Neutrophil (primary cell): ENCODE measurements at regions not wholly inside any gene's neighbourhood (a gene's known extent, or its start where the extent isn't known, plus 50 kb on each side); places are given as distances from the start of the nearest gene placed in this dataset.

Source experiments
- H3K27ac ChIP-seq: fragments of 200-600 bp; sonication (generic); 2 replicates; pipeline ENCODE4 v1.5.1; 2016; ENCODE audit warnings: mild to moderate bottlenecking, moderate library complexity
- H3K27me3 ChIP-seq: fragments of 200-600 bp; sonication (generic); 2 replicates; pipeline ENCODE4 v1.6.0; 2016; ENCODE audit warnings: mild to moderate bottlenecking
- H3K36me3 ChIP-seq: fragments of 200-600 bp; sonication (generic); 2 replicates; pipeline ENCODE4 v1.5.1; 2017
- H3K4me1 ChIP-seq, 2 experiments: fragments of 200-600 bp in 1 of 2; sonication (generic) in 1 of 2; 1 replicate in 1 of 2; 2 replicates in 1 of 2; pipeline versions ENCODE4 v1.5.1 to v1.6.1; 2013 to 2016; ENCODE audit warnings: low read depth in 1 of 2, low read length in 1 of 2, mild to moderate bottlenecking in 1 of 2, moderate library complexity in 1 of 2; ENCODE audit not compliant: control insufficient read depth in 1 of 2, insufficient read depth in 1 of 2
- H3K4me3 ChIP-seq, 2 experiments: fragments of 200-600 bp in 1 of 2; sonication (generic) in 1 of 2; 1 replicate in 1 of 2; 2 replicates in 1 of 2; pipeline ENCODE4 v1.5.1; 2013 to 2016; ENCODE audit warnings: low read depth in 1 of 2, low read length in 1 of 2, mild to moderate bottlenecking in 1 of 2, moderate library complexity in 1 of 2
- H3K9me3 ChIP-seq: fragments of 200-600 bp; sonication (generic); 2 replicates; pipeline ENCODE4 v1.5.1; 2016
- CTCF ChIP-seq: fragments of 200-600 bp; sonication (generic); IDR thresholded peaks from 2 replicates; pipeline ENCODE4 v1.5.1; 2016; ENCODE audit warnings: antibody characterized with exemption

GRCh38 chr21:27062443-27062842 is 95.6 kb upstream of the ADAMTS5 start:
- Histone ChIP-seq H3K4me3 (no peak overlapping the region), H3K27me3 (no peaks in the 10 kb centered on the region), H3K9me3 (no peaks in the 10 kb centered on the region), H3K36me3 (no peaks in the 10 kb centered on the region), H3K4me1 (no peaks in the 10 kb centered on the region), H3K27ac (no peak overlapping the region)
- TF ChIP-seq CTCF = no peak

GRCh38 chr21:27061770-27062169 is 94.9 kb upstream of the ADAMTS5 start:
- TF ChIP-seq CTCF = no peak

GRCh38 chr21:27060190-27060589 is 93.3 kb upstream of the ADAMTS5 start:
- no peak overlapping the region for H3K27ac ChIP-seq
- no peaks in the 10 kb centered on the region for H3K27me3 ChIP-seq
- no peaks in the 10 kb centered on the region for H3K9me3 ChIP-seq
- H3K4me1 ChIP-seq = no peaks in the 10 kb centered on the region
- no peak overlapping the region for H3K4me3 ChIP-seq
- no peak for TF ChIP-seq CTCF
- no peaks in the 10 kb centered on the region for H3K36me3 ChIP-seq

More at GRCh38 chr21:27061770-27062169, 94.9 kb upstream of the ADAMTS5 start:
- no peak overlapping the region for H3K27ac ChIP-seq
- no peaks in the 10 kb centered on the region for H3K4me1 ChIP-seq
- no peaks in the 10 kb centered on the region for H3K36me3 ChIP-seq
- H3K4me3 ChIP-seq = no peak overlapping the region
- H3K9me3 ChIP-seq = no peaks in the 10 kb centered on the region
- no peaks in the 10 kb centered on the region for H3K27me3 ChIP-seq

- H3K4me1 ChIP-seq = no peaks in the 10 kb centered on the region
- H3K4me3 ChIP-seq = no peak overlapping the region
- TF ChIP-seq CTCF = no peak
- no peaks in the 10 kb centered on the region for H3K36me3 ChIP-seq
- H3K27ac ChIP-seq = no peak overlapping the region
- H3K27me3 ChIP-seq = no peaks in the 10 kb centered on the region
- H3K9me3 ChIP-seq = no peaks in the 10 kb centered on the region
Observed at GRCh38 chr21:27058673-27059605, 92.1 kb upstream of the ADAMTS5 start.

- no peaks in the 10 kb centered on the region for H3K4me1 ChIP-seq
- H3K27me3 ChIP-seq = no peaks in the 10 kb centered on the region
- no peaks in the 10 kb centered on the region for H3K9me3 ChIP-seq
- no peak overlapping the region for H3K27ac ChIP-seq
- no peaks in the 10 kb centered on the region for H3K36me3 ChIP-seq
- no peak overlapping the region for H3K4me3 ChIP-seq
- TF ChIP-seq CTCF = no peak
Observed at GRCh38 chr21:27057997-27058396, 91.1 kb upstream of the ADAMTS5 start.
